NCI-H1417 (cell line): ENCODE measurements at regions not wholly inside any gene's neighbourhood (a gene's known extent, or its start where the extent isn't known, plus 50 kb on each side); places are given as distances from the start of the nearest gene placed in this dataset.

ENCODE experiments used
- DNase-seq, 3 experiments: peaks; one replicate each; lab custom pipeline; 2025; lab: John Stamatoyannopoulos, UW

DNA sequence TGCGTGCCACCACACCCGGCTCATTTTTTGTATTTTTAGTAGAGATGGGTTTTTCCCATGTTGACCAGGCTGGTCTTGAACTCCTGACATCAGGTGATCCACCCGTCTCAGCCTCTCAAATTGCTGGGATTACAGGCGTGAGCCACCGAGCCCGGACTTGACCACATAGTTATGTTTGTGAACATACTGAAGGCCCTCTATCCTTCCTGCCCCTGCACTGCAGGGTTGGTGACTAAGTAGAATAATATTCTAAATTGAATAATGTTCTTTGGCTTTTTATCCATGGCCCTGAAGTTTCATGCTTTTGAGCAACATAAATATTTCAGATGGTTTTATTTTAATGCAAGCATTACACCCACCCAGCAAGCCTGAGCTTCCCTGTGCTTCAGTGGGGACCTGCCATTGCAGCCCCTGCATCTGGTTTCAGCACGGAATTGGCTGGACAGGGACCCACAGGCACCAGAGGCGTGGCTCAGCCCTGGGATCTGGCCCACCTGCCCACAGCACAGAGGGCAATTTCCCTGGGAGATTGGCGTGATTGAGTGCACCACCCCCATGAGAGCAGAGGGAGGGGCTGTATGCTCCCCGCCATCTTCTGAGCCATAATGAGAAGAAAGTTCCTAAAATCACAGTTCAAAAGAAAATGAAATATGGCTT, 460.5 kb downstream of the BRD1 start:
- DNase-seq = no peak

DNA sequence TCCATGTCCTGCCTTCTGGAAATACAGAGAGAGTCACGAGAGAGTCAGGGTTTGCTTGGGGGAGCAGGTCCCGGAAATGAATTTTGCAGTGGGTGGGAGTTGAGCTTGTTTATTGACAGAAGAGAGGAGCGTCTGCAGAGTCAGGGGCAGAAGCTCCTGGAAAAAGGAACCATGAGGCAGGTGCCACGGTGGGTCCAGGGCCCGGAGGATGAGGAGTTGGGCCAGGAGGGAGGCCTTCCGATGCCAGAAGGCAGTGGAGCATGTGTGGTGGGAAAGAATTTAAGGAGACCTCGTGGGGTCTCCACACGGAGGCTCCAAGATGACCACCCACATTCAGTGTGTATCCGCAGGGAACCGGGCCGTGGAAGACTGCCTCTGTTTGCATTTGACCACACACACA, 461.2 kb downstream of the BRD1 start:
- DNase-seq = no peak

DNA sequence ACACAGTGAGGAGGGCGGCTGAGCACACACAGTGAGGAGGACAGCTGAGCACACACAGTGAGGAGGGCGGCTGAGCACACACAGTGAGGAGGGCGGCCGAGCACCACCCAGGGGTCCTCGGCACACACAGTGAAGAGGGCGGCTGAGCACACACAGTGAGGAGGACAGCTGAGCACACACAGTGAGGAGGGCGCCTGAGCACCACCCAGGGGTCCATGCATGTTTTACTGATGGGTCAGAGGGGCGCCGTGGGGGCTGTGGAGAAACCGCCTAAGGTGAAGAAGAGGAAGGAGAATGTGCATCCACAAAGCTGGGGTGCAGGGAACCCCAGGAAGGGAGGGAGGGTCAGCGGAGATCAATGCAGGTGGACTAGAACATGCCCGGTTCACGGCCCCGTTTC, 461.8 kb downstream of the BRD1 start:
- no peak for DNase-seq

DNA sequence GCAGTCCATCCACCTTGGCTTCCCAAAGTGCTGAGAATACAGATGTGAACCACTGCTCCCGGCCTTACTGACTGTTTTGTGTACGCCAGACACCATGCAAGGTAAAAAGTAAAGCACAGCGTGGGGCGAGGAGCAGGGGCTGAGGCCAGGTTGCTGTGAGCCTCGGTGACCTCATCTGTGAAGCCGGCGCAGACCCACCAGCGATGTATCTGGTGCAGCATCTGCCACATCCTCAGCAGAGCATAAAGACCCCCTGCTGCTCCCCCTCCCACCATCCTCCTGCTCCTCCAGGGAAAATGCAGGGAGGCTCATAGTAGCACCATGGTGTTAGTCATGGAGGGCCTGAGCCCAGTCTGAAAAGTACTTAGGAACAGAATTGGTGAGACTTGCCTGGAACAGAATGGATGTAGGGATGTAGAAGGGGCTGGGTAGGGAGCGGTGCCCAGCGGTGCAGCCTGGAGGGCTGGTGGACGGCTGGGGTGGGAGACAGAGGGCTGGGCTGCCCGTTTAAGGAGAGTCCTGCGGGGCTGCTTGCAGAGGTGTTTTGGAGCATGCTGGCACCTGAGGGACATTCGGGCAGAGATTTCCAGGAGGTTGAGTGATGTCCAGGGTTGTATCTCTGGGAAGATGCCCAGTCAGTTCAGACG, 462.4 kb downstream of the BRD1 start:
- no peak for DNase-seq

DNA sequence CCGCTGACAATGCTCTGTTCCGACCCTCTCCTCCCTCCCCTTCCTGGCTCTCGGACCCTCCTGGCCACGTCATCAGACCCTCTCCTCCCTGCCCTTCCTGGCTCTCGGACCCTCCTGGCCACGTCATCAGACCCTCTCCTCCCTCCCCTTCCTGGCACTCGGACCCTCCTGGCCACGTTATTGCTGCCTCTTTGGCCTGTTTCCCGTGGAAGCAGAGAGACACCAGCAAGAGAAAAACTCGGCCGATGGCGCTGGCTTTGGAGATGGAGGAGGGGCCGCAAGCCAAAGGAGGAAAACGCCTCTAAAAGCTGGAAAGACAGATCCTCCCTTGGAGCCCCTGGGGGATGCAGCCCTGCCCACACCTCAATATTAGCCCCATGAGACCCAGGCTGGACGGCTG, 463.3 kb downstream of the BRD1 start:
- no peak for DNase-seq

DNA sequence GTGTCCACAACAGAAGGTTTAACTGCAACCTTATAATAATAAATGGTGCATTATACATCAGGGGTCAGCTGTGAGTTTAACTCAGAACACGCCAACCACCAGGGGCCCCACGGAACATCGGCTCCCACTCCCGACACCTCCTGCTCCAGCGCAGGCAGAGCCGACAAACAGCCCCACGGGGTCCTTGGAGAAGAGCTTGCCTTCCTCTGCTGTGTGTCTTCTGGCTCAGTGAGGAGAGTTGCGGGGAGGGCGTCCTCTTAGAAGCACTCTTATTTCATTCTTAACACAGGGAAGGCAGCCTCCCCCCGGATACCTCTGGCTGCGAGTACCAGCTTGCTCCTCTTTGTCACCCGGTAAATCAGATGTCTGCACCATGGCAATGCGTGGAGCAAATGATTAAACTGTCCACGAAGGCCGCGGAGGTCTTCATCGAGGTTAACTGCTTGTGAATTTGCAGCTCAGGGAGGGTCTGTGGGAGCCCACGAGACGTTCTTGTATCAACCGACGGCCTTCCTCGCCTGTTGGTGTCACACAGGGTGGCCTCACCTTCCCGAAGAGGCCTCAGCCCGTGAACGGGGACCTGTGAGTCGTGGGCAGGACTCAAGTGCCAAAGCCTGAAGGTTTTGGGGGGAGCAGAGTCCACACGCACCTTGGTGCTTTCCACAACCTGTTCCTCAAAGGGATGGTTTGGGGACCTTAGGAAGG, 464.0 kb downstream of the BRD1 start:
- DNase-seq = no peak

DNA sequence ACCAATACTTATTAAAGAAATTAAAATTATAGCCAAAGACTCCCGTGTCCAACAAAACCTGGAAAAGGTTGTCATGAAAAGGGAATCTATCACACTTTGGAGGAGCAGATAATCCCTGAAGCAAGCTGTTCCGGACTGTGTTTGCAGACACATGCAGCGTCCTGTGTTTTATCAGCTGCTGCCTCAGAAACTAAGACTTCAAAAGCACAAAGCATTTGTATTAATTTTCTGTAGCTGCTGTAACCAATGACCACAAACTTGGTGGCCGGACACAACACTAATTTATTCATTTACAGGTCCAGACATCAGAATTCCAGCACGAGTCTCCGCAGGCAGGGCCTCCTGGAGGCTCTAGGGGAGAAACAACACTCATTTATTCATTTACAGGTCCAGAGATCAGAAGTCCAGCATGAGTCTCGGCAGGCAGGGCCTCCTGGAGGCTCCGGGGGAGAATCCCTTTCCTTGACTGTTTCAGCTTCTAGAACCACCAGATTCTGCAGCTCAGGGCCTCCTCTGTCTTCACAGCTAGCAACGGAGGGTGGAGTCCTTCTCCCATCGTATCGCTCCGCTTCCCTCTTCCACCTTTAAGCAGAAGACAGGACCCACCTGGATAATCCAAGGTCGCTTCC, 465.3 kb downstream of the BRD1 start:
- no peak for DNase-seq

DNA sequence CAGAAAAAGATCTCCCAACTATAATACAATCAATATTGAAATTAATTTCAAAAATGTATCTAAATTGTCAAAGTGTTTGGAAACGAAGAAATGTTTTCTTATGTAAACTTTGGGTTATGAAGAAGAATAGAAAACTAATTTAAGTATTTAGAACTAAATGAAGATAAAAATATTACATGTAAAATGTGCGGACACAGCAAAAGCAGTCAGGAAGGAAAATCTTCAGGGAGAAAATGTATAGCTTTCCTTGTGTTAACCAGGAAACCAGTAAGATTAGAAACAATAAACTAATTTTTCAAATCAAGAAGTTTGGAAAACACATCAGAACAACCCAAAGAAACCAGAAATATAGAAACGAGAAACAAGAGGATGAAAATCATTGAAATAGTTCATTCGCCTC, 466.5 kb downstream of the BRD1 start:
- no peak for DNase-seq

DNA sequence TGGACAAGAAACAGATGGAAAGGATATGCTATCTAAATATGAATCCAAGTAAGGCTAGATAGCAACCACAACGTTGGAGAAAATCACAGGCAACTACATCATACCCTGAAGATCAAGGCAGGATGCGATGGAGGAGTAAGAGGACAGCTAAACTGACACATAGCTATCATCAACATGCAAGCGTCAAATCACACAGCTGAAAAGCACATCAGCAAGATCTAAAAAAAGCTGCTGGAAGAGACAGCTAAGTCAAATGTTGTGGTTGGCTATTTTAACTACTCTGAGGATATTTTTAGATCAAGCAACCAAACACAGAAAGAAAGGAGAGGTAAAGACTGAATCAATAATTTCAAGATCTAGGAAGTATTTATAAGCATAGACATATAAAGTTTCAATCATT, 466.9 kb downstream of the BRD1 start:
- no peak for DNase-seq

DNA sequence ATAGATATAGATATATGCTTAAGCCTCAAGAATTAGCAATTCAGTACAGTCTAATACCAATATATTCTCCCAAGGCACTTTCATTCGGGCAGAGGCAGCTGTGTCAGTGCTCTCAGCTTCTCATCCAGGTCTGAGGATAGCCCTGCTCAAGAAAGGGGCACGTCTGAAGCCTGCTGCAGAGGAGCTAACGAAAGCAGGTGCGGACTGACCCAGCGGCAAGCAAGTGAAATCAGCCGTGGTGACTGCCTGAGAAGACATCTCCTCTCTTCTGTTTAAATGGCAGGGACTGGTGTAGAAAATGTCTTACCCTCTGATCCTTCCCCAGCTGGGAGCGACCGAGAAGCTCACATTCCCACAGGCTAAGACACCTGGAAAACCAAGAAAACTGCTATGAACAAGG, 468.6 kb downstream of the BRD1 start:
- no peak for DNase-seq

DNA sequence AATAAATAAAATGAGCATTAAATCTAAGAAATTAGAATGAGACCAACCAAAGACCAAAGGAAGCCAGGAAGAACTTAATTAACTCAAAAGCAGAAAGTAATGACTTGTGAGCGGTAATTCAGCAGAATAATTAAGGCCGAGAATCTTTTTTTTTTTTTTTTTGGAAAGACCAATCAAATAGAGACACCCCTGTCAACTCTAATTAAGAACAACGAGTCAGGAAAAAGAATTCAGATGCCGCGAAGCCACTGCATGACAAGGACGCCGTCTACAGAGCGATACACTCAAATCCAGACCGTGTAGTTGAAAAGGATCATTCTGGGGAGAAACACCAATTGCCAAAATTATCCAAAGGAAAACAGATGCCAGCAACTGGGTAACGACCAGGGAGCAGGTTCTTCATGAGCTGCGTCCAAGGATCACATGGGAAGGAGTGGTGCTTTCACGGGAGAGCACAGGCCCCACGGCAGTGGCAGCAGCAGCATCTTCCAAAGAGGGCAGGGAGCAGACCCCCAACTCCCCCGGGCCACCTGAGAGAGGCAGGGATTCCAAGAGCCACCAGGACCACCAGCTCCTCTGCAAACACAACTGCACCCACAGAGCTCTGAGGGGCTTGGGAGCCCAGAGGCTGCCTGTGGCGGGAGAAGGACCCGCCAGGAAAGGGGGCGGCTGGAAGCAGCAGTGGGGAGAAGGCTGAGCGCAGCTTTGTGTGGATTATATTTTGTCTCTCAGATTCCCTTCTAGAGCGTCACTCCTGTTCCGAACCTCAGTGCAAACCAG, 469.8 kb downstream of the BRD1 start:
- no peak for DNase-seq

DNA sequence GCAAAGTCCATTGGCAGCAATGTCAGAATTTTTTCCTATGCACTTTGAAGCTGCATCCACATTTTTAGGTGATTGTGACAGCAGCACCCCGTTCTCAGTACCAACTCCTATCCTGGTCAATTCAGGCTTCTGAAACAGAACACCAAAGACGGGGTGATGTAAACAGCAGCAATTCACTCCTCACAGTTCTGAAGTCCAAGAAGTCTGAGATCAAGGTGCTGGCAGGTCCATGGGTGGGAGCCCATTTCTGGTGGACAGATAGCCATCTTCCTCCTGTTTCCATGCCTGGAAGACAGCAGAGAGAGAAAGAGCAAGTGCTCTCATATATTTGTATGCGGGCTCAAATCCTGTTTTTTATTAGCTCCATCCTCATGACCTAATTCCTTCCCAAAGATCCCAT, 471.2 kb downstream of the BRD1 start:
- no peak for DNase-seq

DNA sequence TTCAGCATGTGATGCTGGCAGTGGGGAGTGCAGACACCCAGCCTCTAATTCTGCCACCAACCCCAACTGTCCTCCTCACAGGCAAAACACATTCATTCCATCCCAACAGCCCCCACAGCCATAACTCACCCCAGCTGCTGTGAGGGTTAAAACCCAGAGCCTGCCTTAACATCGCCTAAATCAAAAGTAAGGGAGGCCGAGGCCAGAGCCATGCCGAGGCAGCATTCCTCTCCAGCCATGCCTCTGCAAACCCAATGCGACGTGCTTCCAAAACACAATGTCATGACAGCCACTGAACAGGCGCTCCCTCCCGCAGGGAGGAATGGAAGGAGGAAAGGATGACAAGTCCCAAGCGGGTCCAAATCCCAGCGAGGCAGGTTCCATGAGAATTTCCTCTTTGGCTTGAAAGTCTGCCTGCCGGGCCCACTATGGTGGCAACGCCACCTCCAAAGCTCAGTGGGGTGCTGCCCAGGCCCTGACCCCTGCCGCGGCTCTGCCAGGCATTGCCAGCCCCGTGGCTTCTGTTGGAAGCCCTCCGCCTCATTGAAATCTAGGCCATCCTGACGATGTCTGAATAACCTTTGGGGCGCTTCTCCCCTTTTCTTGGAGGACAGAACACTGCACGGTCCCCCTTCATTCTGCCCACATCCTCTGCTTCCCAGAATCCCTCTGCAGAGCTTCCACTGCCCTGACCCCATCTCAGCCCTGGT, 472.3 kb downstream of the BRD1 start:
- no peak for DNase-seq

DNA sequence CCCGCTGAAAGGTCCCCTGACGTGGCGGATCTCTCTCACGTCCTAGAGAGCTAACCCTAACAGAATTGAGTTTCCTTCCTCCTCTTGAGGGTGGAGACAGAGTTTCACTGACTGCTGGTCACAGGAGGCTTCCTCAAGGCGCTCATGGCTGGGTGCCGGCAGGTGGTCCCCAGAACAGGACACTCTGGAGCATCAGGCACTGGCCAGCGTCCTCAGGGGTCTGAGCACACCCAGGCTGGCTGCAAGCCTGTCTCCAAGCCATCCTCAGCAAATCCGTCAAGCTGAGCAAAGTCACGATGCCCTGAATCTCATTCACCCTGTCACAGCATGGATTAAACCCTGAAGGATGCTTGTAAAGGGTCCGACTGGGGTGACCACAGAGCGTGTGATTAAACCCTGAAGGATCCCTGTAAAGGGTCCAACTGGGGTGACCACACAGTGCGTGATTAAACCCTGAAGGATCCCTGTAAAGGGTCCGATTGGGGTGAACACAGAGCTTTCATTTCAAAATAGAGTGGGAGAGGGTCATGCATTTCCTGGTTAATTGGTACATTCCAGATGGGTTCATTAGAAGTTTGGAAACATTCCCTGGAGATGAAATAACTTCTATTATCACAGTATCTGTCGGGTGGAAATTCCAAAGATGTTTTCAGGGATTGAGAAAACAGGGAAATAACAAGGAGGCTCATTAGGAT, 473.0 kb downstream of the BRD1 start:
- DNase-seq = no peak

DNA sequence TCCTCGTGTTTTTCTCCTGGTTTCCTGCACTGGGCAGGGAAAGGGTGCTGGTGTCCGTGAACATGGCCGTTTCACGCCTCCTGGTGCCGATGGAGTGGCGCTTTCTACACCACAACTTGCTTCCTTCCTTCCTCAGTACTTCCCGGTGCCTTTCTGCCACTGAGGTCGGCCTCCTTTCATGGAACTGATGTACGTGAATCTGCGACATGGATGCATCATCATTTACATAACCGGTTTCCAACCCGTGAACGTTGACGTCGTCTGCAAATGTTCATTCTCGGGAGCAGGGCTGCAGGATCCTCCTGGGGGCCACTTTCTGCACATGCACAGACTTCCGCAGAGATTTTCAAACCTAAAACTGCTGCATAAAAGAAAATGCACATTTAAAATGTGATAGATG, 474.4 kb downstream of the BRD1 start:
- DNase-seq = no peak

DNA sequence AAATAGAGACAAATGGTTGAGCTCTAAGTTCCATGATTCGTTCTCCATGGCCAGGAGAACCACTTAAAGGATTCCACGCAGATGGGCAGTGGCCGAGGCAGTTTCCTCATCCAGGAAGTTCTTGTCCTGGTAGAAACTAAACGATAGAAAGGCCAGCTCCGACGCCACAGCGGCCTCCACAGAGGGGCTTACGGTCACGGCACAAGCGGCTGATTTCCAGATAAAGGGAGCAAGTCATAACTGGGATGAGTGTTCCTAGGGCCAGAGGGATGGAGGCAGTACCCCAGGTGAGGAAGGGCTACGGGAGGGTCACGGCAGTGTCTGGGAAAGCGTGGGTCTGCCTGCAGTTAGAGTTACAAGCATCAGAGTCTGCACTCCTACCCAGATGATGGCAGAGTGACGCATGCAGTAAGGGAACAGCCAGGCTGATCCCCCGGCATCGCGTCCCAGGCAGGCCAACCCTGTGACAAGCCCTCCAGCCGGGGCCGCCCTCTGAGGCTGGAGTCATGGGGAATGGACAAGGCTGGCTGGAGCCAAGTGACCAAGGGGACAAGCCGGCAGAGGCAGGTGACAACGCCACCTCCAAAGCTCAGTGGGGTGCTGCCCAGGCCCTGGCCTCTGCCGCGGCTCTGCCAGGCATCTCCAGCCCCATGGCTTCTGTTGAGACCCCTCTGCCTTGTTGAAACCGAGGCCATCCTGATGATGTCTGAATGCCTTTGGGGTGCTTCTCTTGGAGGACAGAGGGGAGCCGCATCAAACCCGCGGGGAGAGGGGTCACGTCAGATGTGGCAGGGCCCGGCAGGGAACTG, 475.1 kb downstream of the BRD1 start:
- no peak for DNase-seq

DNA sequence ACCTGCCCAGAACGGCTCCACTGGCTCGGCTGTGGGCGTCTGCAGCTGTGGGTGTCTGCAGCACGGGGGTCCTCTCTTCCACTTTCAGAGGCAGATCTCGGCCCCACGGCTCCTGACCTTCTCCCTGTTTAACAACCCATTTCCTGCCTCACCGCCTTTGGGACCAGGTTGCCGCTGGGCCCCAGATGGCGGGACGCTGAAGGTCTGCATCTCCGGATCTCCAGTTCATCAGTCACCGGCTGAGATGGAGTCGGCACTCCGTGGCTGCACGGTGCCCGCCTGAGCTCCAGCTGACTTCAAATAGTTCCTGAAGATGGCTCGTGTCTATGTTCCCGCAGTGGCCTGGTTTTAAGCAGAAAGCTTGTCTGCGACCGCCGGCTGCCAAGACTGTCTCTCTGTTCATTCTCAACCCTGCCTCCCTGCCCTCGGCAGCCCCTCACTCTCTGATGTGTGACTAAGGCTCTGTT, 475.9 kb downstream of the BRD1 start:
- DNase-seq = no peak

DNA sequence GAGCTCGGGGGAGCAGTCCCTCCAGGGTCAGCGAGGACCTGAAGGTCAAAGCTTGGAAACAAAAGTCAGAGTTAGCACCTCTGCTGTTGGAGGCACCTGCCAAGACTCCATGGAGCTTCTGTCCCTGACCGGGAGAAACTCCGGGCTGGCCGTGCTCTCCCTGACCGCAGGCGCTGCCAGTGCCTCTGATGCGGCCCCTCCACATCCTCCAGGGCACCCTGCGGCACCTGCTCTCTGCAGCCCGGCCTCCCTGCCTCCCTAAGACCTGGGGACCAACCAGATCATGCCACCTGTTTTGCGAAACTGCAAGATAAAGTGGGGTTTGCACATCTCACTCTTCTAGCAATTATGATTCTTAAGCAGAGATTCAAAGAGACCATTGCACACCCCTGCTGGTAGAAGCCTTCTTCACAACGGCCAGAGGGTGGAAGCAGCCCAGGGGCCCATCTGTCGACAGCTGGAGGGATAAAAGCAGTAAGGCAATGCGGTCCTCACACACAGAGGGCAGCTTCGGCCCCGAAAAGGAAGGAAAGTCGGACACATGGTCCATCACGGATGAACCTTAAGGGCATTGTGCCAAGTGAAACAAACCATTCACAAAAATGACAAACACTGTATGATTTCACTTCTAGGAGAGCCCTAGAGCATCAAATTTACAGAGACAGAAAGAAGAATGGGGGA, 477.1 kb downstream of the BRD1 start:
- DNase-seq = no peak

DNA sequence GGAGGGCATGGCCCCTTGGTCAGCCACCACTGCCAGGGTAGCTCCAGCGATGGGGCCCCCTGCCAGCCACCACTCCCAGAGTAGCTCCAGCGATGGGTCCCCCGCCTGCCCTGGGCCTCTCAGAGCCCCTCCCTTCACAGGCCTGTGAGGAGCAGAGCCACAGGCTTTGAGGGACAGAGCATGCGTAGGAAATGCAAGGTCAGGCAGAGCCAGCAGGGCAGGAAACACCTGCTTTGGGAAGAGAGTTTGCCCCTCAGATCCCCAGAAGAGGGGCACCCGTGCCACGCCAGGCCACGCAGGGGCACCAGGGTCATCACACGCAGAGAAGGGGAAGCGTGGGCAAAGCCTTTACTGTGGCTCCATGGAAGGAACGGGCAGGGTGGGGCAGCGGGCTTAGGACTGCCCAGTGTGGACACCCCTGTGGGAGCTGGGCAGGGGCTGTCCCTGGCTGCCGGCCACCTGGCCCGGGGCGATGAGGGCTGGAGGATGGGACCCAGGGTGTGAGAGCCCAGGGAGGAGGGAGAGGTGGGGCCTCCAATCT, 477.8 kb downstream of the BRD1 start:
- DNase-seq = no peak
